Esophagus squamous epithelium (tissue), 5 donors: ENCODE measurements at regions not wholly inside any gene's neighbourhood (a gene's known extent, or its start where the extent isn't known, plus 50 kb on each side); places are given as distances from the start of the nearest gene placed in this dataset.

Experiments used
- DNase-seq: peaks from one replicate; lab custom pipeline; 2025; lab: John Stamatoyannopoulos, UW
- H3K27ac ChIP-seq, 4 donors: fragments of 200-600 bp; sonication (generic); one replicate each; pipeline ENCODE4 v1.5.1; 2016 to 2019; ENCODE audit warnings: mild to moderate bottlenecking in 1 of 4
- H3K27me3 ChIP-seq, 4 donors: fragments of 200-600 bp; sonication (generic); 1 replicate in 3 of 4; 2 replicates in 1 of 4; pipeline versions ENCODE4 v1.5.1 to v1.6.0; 2017 to 2021; ENCODE audit warnings: antibody characterized with exemption in 1 of 4
- H3K36me3 ChIP-seq, 3 donors: fragments of 200-600 bp; sonication (generic); one replicate each; pipeline ENCODE4 v1.5.1; 2016 to 2019
- H3K4me1 ChIP-seq, 3 donors: fragments of 200-600 bp; sonication (generic); one replicate each; pipeline ENCODE4 v1.5.1; 2017 to 2019
- H3K4me3 ChIP-seq, 4 donors: fragments of 200-600 bp; sonication (generic); 1 replicate in 3 of 4; 2 replicates in 1 of 4; pipeline ENCODE4 v1.5.1; 2016 to 2019; ENCODE audit warnings: mild to moderate bottlenecking in 2 of 4, moderate library complexity in 1 of 4
- H3K9me3 ChIP-seq, 3 donors: fragments of 200-600 bp; sonication (generic); one replicate each; pipeline ENCODE4 v1.5.1; 2016 to 2019
- CTCF ChIP-seq, 6 experiments: fragments of 450-650 bp in 4 of 6; fragments of 200-600 bp in 2 of 6; sonication (generic) in 2 of 6; IDR thresholded peaks; one replicate each; pipeline ENCODE4 v1.5.1; 2016 to 2019; ENCODE audit warnings: antibody characterized with exemption in 6 of 6, mild to moderate bottlenecking in 4 of 6, moderate library complexity in 4 of 6
- POLR2A ChIP-seq, 4 donors: fragments of 450-650 bp; IDR thresholded peaks; one replicate each; pipeline ENCODE4 v1.6.1; 2017; ENCODE audit warnings: antibody characterized with exemption in 4 of 4, mild to moderate bottlenecking in 4 of 4, moderate library complexity in 3 of 4
- WGBS, 2 donors: methylation state at CpG; one replicate each; pipeline ENCODE4 v1.1.5; 2018; 5-methylcytosine and 5-hydroxymethylcytosine counted together
- intact Hi-C: fragments of 100-400 bp; cut with DNase I; formaldehyde crosslinking; loops from one replicate; pipeline ENCODE4 v1.15.0; 2022
- donor health status: DM: yes; HTN: yes; CAD: no.

- DNase-seq, result no peak
- no peak for TF ChIP-seq POLR2A (IDR thresholded peaks at IDR 0.05)
- Histone ChIP-seq H3K4me3 (no peak overlapping the region), H3K4me1 (no peaks in the 10 kb centered on the region), H3K27me3 (no peaks in the 10 kb centered on the region), H3K9me3 (no peaks in the 10 kb centered on the region), H3K36me3 (no peaks in the 10 kb centered on the region), H3K27ac (no peak overlapping the region)
- intact Hi-C loops, result no loop called here
- WGBS, 2 donors, result 69 to 79% methylated on average over 2 of the region's 2 CpGs
Observed at GRCh38 chr4:37101686-37102085, 142.9 kb upstream of the NWD2 start.

DNA sequence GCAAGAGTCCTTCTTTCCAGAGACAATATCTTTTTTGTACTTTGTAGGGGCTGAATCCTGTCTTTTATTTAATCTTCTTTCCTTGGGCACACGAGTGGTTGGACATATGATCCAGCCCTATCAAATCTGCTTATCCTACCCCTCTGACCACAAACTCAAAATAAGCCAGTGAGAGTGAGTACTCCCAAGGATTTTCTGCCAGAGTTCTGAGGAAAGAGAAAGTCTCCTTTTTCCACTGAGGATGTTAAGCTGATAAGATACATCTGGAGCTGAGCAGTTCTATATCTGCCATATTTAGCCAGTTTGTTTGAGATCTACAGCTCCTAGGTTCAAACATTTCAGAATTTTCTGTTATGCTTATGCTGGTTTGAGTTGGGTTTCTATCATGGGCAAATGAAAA lies 134.8 kb upstream of the NWD2 start:
- H3K36me3 ChIP-seq, result no peaks in the 10 kb centered on the region
- H3K9me3 ChIP-seq, result no peaks in the 10 kb centered on the region
- H3K4me1 ChIP-seq, result no peaks in the 10 kb centered on the region
- no peak for TF ChIP-seq CTCF (IDR thresholded peaks at IDR 0.05)
- no peak for TF ChIP-seq POLR2A (IDR thresholded peaks at IDR 0.05)
- intact Hi-C loops, result no loop called here
- WGBS, 2 donors, result 4 to 21% methylated on average over 1 of the region's 1 CpG
- H3K27ac ChIP-seq, result no peak overlapping the region
- H3K4me3 ChIP-seq, result no peak overlapping the region
- DNase-seq, result no peak
- H3K27me3 ChIP-seq, result no peaks in the 10 kb centered on the region

- Histone ChIP-seq H3K27ac (no peak overlapping the region), H3K27me3 (no peaks in the 10 kb centered on the region), H3K36me3 (no peaks in the 10 kb centered on the region), H3K9me3 (no peaks in the 10 kb centered on the region), H3K4me1 (no peaks in the 10 kb centered on the region), H3K4me3 (no peak overlapping the region)
- TF ChIP-seq POLR2A (IDR thresholded peaks at IDR 0.05) (no peak), CTCF (IDR thresholded peaks at IDR 0.05) (no peak)
- DNase-seq, result no peak
- intact Hi-C loops, result no loop called here
- 43 to 48% methylated on average over 4 of the region's 4 CpGs for WGBS, 2 donors
Observed at GRCh38 chr4:37124800-37125199, 119.7 kb upstream of the NWD2 start.

DNA sequence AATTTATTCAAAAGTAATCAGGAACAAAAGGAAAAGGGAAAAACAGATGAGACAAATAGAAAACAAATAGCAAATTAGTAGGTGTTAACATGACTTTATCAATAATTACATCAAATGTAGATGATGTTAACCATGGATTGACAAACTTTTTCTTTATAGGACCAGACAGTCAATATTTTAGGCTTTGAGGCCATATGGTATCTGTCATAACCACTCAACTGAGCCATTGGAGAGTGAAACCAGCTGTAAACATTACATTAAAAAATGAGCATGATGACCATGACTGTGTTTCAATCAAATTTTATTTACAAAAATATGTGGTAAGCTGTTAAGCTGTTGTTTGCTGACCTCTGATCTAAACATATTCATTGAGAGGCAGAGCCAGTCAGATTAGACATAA lies 118.5 kb upstream of the NWD2 start:
- Histone ChIP-seq H3K4me1 (no peaks in the 10 kb centered on the region), H3K27me3 (no peaks in the 10 kb centered on the region), H3K9me3 (no peaks in the 10 kb centered on the region), H3K36me3 (no peaks in the 10 kb centered on the region), H3K4me3 (no peak overlapping the region), H3K27ac (no peak overlapping the region)
- intact Hi-C loops, result no loop called here
- DNase-seq, result no peak
- TF ChIP-seq POLR2A (IDR thresholded peaks at IDR 0.05) (no peak), CTCF (IDR thresholded peaks at IDR 0.05) (no peak)

GRCh38 chr4:37130465-37130864 lies 114.1 kb upstream of the NWD2 start:
- Histone ChIP-seq H3K27ac (no peak overlapping the region), H3K36me3 (no peaks in the 10 kb centered on the region), H3K27me3 (no peaks in the 10 kb centered on the region), H3K4me3 (no peak overlapping the region), H3K9me3 (no peaks in the 10 kb centered on the region), H3K4me1 (no peaks in the 10 kb centered on the region)
- intact Hi-C loops, result no loop called here
- 25 to 82% methylated on average over 2 of the region's 2 CpGs for WGBS, 2 donors
- TF ChIP-seq POLR2A (IDR thresholded peaks at IDR 0.05), result no peak
- no peak for TF ChIP-seq CTCF (IDR thresholded peaks at IDR 0.05)
- no peak for DNase-seq

GRCh38 chr4:37132351-37132974 lies 112.1 kb upstream of the NWD2 start:
- no peaks in the 10 kb centered on the region for H3K4me1 ChIP-seq
- H3K27me3 ChIP-seq, result no peaks in the 10 kb centered on the region
- no peaks in the 10 kb centered on the region for H3K36me3 ChIP-seq
- no peak for DNase-seq
- H3K9me3 ChIP-seq, result no peaks in the 10 kb centered on the region
- no peak overlapping the region for H3K27ac ChIP-seq
- intact Hi-C loops, result no loop called here
- no peak overlapping the region for H3K4me3 ChIP-seq
- TF ChIP-seq POLR2A (IDR thresholded peaks at IDR 0.05) (no peak), CTCF (IDR thresholded peaks at IDR 0.05) (peak in 1 of 6 experiments; percentile 18)
